ENCODE measurements at regions not wholly inside any gene's neighbourhood (a gene's known extent, or its start where the extent isn't known, plus 50 kb on each side); places are given as distances from the start of the nearest gene placed in this dataset.
"Not testable (repeated sequence)": the region's sequence is repeated elsewhere in the genome, so short reads cannot be mapped to it uniquely, and the experiment has no call there.

DNA sequence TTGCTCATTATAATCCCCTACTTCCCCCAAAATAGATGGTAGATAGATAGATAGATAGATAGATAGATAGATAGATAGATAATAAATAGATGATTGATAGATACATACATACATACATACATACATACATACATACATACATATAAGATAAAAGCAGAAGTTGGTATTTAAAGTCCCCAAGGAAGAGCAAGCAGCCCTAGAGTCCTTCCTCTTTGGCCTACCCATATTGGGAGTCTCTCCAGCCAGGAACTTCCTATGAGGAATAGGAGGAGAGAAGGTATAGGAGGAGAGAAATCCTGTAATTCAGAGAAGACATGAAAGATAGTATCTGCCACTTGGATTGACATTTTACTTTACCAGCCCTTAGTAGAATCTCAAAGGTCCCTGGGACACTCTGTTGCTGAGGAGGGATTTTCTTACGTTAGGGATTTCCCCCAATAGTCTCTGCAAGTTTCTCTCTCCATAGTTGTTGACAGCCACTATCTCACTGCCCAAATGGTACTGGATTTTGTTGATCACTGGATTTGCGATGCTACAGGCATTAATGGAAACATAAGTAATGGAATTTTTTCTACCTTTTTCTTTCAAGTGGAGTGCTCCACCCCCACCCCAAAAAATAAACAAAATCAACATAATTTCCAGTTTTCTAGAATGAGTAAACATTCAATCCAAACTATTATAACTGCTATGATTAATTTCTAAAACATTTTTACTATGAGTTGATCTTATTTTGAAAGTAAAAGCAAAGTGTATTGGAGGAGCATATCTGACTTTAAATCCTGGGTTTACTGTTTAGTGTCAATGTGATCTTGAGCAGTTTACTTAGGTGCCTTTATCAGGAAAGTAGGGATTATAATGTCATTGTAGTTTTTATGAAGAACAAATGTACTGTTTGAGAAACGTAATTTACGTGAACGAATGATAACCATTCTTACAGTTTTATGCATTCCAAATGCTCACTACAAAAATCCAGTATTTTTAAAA lies 93.2 kb upstream of the TNFSF4 start:
- no peak for DNase-seq

- no peak for DNase-seq
Measured at GRCh38 chr1:173301507-173301906, 94.4 kb upstream of the TNFSF4 start.

GRCh38 chr1:173302366-173302765 lies 95.2 kb upstream of the TNFSF4 start:
- DNase-seq = no peak

DNA sequence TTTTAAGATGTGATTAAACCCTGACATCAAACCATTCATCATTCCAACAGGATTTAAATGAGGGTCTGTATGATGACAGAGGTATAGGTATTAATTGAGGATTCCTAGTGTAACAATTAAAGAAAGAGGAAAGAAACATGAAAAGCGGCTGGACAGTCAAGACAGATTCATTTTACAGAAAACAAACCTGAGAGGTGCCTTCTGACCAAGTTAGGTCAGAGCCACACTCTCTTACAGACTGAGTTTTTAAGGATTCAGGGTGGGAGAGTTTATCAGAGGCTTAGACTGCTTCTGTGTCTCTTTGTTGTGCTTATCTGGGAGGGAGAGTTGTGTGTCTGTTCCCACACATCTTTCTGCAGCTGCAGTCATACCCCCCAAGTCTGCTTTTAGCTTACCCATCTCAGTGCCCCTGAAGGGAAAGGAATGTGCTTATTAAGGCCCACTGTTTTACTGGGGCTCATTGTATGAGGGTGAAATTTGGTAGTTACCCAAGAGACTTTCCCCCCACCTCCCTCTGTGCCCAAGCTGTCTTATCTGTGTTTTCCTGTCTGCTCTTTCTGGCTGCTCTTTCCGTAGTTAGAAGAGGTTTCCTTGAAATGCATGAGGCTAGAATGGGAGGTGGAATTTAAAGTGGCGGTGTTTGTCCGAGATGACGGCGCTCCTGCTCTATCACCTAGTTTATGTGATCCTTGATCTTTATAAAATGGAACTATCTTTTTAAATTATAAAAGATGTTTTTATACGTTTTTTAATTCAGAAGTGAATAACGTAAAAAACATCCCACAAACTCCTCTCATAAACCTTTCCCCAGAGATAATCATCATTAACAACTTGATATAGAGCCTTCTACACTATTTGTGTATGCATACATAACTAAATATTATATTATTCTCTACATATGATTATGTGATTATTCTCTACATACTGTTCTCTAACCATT lies 96.0 kb upstream of the TNFSF4 start:
- no peak for DNase-seq

DNA sequence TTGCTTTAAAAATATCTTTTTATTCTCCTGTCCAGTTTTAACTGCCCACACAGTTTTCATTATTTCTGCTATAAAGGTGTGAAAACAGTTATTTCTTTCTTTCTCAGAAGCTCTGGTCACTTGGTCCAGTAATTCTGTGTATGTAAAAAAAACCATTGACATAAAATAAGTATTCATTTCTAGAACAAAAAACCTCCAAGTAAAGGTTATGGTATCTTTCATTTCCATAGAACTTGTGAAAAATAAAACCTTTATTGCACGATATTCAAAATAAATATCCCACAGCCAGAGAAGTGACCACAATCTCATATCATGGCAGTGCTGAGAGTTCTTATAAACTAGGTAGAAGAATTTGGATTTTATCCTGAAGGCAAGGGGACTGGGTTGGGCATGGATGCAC lies 96.9 kb upstream of the TNFSF4 start:
- DNase-seq = no peak

DNA sequence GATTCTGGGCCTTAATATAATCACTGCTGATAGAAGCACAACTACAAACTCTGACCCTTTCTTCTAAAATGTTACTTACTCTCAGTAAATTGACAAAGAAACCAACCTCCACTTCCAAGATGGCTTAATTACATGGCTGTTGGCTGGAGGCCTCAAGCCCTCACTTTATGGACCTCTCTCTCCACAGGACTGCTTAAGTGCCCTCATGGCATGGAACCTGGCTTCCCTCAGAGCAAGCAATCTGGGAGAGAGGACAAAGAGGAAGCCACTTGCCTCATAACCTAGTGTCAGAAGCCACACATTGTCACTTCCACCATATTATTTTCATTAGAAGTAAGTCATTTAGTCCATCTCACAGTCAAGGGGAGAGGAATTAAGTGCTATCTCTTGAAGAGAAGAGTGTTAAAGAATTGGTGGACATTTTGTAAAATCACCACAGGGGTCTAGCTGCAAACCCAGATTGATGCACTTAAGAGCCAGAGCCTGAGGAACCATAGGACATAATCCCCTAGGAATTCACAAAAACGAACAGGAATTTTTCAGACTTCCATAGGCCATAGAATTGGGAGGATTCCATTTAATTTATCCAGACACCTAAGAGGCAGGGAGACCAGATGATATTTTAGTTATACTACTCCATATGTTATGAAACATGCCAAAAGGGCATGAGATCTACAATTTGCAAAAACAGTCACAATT lies 97.5 kb upstream of the TNFSF4 start:
- DNase-seq = no peak

GRCh38 chr1:173307845-173308244 lies 100.7 kb upstream of the TNFSF4 start:
- no peak for DNase-seq

DNA sequence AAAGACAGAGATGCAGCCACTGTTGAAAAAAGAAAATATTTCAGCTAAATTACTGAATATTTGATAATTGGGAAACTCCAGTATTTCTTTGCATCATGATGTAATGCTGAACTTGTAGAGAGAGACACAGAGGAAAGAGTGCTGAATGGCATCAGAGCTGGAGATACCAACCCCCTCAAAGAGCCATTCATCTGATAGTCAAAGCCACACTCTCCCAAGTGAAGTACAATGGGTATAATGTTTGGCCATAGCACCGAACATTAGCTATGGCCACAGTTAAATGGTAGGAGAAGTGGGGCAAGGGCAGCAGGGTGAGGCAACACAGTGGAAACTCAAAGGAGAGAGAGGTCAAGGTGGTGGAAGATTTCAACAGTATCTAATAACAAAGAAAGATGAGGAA lies 107.5 kb upstream of the TNFSF4 start:
- no peak for DNase-seq

DNA sequence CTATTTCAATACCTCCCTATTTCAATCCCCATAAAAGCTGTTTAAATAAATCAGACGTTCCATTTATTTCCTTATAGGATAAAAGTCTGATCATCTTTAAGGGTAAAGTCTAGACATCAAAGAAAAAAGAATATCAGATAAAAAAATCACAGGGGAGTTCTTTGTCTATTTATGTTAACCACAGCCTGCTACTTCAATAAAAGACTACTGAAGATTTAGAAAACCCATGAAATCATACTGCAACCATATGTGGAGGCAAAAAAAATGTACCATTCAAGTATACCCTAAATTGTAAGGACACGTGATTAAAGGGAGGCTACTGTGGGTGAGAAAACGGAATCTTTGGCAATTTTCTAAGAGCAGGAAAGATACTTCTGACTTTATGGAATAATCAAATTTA lies 108.2 kb upstream of the TNFSF4 start:
- no peak for DNase-seq

DNA sequence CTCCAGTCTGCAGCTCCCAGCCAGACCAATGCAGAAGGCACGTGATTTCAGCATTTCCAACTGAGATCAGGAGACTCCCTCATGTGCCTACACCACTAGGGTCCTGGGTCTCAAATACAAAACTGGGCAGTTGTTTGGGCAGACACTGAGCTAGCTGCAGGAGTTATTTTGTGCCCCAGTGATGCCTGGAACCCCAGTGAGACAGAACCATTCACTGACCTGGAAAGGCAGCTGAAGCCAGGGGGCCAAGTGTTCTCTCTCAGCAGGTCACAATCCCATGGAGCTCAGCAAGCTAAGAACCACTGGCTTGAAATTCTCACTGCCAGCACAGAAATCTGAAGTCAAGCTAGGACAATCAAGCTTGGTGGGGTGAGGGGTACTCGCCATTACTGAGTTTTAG lies 111.7 kb upstream of the TNFSF4 start:
- DNase-seq = no peak

- not testable (repeated sequence) for DNase-seq
Measured at GRCh38 chr1:173324352-173324751, 117.2 kb upstream of the TNFSF4 start.

DNA sequence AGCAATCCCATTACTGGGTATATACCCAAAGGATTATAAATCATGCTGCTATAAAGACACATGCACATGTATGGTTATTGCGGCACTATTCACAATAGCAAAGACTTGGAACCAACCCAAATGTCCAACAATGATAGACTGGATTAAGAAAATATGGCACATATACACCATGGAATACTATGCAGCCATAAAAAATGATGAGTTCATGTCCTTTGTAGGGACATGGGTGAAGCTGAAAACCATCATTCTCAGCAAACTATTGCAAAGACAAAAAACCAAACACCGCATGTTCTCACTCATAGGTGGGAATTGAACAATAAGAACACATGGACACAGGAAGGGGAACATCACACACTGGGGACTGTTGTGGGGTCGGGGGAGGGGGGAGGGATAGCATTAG lies 120.9 kb upstream of the TNFSF4 start:
- not testable (repeated sequence) for DNase-seq

- DNase-seq = no peak
Measured at GRCh38 chr1:173328961-173329360, 121.8 kb upstream of the TNFSF4 start.

GRCh38 chr1:173329726-173330125 lies 122.6 kb upstream of the TNFSF4 start:
- DNase-seq = no peak

DNA sequence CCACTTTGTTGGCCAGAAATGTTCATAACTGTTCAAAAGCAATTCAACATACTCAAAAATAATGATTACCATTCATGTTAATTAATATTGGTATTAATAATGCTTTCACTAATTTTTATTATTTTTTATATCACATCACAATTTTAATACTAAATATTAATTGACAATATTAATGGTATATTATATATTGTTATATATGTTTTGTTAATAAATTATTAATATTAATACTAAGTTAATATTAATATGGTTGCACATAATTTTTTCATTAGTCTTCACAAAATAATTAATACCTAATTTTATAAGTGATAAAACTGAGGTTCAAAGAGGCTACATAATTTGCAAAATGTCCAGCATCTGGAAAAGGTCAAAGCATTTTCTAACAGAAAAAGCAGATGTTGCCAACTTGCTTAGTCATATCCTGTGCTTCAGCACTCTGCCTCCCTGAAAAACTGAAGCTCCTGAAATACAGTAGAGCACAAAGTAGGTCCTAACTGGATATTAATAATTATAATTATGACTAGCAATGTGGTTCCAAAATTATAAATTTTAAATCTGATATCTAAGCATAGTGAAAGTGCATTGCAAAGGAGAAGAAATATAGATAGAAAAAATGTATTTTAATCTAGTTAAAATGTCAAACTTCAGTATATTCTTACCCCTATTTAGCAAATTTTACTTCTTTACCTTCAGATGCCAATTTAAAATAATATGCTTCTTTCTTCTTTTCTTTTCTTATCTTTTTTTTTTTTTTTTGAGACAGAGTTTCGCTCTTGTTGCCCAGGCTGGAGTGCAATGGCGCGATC lies 123.2 kb upstream of the TNFSF4 start:
- no peak for DNase-seq

DNA sequence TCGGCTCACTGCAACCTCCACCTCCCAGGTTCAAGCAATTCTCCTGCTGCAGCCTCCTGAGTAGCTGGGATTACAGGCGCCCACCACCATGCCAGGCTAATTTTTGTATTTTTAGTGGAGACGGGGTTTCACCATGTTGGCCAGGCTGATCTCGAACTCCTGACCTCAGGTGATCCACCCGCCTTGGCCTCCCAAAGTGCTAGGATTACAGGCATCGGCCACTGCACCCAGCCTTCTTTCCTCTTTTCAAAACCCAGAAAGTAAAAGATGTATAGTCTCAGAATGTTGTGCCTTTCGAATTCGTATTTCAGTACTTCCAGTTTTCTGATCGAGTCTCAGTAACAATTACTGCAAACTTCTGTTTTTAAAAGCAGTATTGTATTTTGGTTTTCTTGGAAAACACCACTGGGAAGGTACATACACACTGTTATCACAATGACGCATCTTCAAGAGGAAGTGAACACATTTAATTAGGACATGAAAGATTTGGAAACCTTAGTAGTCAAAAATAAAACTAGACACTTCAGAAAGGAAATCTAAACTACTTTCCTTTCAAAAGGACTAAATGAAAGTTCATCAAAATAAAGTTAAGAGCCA lies 123.9 kb upstream of the TNFSF4 start:
- DNase-seq = not testable (repeated sequence)

DNA sequence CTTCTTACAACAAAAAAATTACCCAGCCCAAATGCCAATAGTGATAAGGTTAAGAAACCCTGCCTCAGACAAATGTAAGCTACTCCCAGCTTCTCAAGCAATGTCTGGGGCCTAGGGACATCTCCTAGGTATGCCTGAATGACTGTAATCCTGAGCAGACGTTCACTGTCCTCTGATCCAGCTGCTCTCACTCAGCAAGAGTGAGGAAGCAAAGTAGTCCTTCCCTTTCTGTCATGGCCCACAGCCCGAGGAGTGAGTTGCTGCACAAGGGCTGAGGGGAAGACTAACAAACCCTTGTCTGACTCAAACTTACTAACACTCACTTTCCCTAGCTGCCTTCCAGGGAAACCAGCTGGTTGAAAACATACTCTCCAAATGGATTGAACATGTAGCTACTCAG lies 124.9 kb upstream of the TNFSF4 start:
- no peak for DNase-seq

- DNase-seq = no peak
Measured at GRCh38 chr1:173333581-173333980, 126.5 kb upstream of the TNFSF4 start.

GRCh38 chr1:173337126-173337525 lies 130.0 kb upstream of the TNFSF4 start:
- no peak for DNase-seq

DNA sequence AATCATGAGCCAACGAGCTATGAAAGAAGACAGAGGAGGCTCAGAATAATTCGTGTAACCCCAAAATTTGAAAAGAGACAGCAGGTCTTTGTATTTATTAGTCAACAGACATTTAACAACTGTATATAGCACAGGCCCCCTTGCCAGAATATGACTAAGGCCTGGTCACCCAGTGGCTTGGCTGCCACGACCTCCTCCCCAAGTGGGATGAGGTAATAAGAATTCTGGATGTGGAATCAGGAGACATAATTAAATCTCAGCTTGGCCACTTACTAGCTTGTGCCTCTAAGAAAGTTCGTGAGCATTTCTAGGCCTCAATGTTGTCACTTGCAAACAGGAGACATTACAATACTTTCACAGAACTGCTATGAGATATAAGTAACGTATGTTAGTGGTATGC lies 134.2 kb upstream of the TNFSF4 start:
- no peak for DNase-seq

GRCh38 chr1:173341971-173342370 lies 134.8 kb upstream of the TNFSF4 start:
- DNase-seq = no peak

DNA sequence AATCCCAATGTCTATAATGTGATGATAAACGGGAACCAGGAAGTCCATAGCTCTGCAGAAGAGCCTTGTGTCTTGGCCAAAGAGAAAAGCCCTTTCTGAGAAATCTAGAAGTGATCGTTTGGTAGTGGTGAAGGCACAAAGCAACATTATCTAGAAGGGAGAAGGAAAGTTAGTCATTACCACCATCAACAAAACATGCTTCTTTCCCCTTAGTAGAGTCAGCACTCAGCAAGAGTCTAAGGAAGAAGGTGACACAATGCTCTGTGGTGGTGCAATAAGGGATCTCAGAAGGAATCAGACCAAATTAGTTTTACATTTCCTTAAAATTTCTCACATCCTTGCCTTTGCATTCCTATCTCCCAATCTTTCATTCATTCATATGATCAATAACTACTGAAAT lies 134.4 kb upstream of the PRDX6 start:
- DNase-seq = no peak
